Brain microvascular endothelial cell (primary cell): ENCODE measurements at regions not wholly inside any gene's neighbourhood (a gene's known extent, or its start where the extent isn't known, plus 50 kb on each side); places are given as distances from the start of the nearest gene placed in this dataset.

Source experiments
- DNase-seq: peaks from one replicate; pipeline ENCODE4 v3.0.0-alpha.2; 2020
- H3K27ac ChIP-seq: fragments of 250-450 bp; sonication (Bioruptor Pico); 2 replicates; pipeline ENCODE4 v1.5.1; 2020; ENCODE audit warnings: mild to moderate bottlenecking, moderate library complexity
- H3K27me3 ChIP-seq: fragments of 250-450 bp; sonication (Bioruptor Pico); replicated peaks from 2 replicates; pipeline ENCODE4 v1.5.1; 2020; ENCODE audit warnings: mild to moderate bottlenecking
- H3K36me3 ChIP-seq: fragments of 250-450 bp; sonication (Bioruptor Pico); replicated peaks from 2 replicates; pipeline ENCODE4 v1.5.1; 2020; ENCODE audit warnings: mild to moderate bottlenecking
- H3K4me3 ChIP-seq: 2 replicates; pipeline ENCODE4 v1.5.1; 2011; ENCODE audit warnings: low read depth, mild to moderate bottlenecking, control low read depth, low read length, moderate library complexity
- in situ Hi-C: cut with HindIII; loops from 2 replicates; pipeline ENCODE4 v1.10.0; 2017; ENCODE audit warnings: low sequenced_read_pairs, low pct_ligation_motif_present
- TF ChIP-seq, protein P1 (sequence below): IDR thresholded peaks from 2 replicates; pipeline ENCODE4 v1.5.1; 2011; ENCODE audit warnings: low read depth, mild to moderate bottlenecking, moderate library complexity, low read length, control low read depth, inconsistent platforms; ENCODE audit errors: missing control alignments

GRCh38 chr12:107369679-107370078 is 276.3 kb upstream of the CRY1 start:
- H3K4me3 ChIP-seq, result no peak overlapping the region
- H3K27ac ChIP-seq, result no peak overlapping the region
- DNase-seq, result no peak
- in situ Hi-C loops, result no loop called here
- no peaks in the 10 kb centered on the region for H3K36me3 ChIP-seq
- no peaks in the 10 kb centered on the region for H3K27me3 ChIP-seq
- TF ChIP-seq, protein P1, sequence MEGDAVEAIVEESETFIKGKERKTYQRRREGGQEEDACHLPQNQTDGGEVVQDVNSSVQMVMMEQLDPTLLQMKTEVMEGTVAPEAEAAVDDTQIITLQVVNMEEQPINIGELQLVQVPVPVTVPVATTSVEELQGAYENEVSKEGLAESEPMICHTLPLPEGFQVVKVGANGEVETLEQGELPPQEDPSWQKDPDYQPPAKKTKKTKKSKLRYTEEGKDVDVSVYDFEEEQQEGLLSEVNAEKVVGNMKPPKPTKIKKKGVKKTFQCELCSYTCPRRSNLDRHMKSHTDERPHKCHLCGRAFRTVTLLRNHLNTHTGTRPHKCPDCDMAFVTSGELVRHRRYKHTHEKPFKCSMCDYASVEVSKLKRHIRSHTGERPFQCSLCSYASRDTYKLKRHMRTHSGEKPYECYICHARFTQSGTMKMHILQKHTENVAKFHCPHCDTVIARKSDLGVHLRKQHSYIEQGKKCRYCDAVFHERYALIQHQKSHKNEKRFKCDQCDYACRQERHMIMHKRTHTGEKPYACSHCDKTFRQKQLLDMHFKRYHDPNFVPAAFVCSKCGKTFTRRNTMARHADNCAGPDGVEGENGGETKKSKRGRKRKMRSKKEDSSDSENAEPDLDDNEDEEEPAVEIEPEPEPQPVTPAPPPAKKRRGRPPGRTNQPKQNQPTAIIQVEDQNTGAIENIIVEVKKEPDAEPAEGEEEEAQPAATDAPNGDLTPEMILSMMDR, result no peak

GRCh38 chr12:107372229-107372658 is 278.9 kb upstream of the CRY1 start:
- no peak overlapping the region for H3K4me3 ChIP-seq
- H3K27me3 ChIP-seq, result no peaks in the 10 kb centered on the region
- TF ChIP-seq, protein P1, result no peak
- no peaks in the 10 kb centered on the region for H3K36me3 ChIP-seq
- in situ Hi-C loops, result no loop called here
- DNase-seq, result no peak
- H3K27ac ChIP-seq, result no peak overlapping the region

DNA sequence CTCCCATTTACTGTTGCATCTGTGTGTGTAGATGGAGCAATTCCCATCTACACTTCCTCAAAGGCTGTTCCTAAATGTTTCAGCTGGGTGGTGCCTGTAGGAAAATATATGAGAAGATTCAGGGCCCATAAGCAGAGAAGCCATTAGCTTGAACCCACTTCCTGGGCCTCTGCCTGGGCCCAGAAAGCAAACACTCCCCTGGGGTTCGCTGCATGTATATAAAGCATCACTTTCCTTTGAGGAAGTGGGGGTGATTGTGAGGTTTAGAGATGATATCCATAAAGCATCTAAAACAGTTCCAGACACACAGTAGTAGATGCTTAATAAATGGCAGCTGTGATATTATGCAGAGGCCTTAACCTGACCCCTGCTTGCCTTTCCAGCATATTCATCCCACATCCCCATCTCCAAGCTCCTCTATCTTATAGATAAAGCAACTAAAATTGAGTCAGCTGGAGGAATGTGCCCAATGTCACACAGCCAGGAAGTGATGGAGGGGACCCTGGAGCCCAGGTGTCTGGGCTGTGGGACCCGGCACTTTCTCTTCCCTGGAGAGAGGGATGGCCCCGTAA is 280.0 kb upstream of the CRY1 start:
- in situ Hi-C loops, result no loop called here
- TF ChIP-seq, protein P1, result no peak
- DNase-seq, result no peak
- no peaks in the 10 kb centered on the region for H3K36me3 ChIP-seq
- no peak overlapping the region for H3K4me3 ChIP-seq
- no peaks in the 10 kb centered on the region for H3K27me3 ChIP-seq
- no peak overlapping the region for H3K27ac ChIP-seq

DNA sequence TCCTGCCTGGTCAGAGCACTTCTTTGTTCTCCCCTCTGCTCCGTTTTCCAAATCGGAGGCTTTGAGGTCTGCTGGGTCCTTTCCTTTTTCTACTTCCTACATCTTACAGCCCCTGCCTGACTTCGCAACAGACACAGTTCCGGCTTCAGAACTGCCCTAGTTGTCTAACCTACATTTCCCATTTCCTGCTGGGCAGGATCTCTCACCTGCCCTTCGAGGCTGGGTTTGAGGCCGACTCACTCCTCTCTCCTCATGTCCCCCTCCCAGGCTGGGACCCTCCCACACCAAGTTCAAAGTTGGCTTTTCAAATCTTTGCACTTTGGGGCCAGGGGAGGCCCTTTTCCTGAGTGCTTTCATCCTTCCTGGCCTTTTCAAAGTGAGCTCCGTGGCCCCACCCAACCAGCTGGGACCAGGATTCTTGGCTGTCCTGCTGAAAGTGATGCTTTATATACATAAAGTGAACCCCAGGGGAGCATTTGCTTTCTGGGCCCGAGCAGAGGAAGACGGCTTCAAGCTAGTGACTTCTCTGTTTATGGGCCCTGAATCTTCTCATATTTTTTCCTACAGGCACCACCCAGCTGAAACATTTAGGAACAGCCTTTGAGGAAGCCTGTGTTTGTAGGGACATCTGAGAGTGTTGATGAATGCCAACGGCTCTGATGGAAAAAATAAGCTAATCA is 281.0 kb upstream of the CRY1 start:
- H3K27me3 ChIP-seq, result no peaks in the 10 kb centered on the region
- H3K27ac ChIP-seq, result no peak overlapping the region
- DNase-seq, result no peak
- in situ Hi-C loops, result no loop called here
- TF ChIP-seq, protein P1, result no peak
- H3K4me3 ChIP-seq, result no peak overlapping the region
- no peaks in the 10 kb centered on the region for H3K36me3 ChIP-seq

DNA sequence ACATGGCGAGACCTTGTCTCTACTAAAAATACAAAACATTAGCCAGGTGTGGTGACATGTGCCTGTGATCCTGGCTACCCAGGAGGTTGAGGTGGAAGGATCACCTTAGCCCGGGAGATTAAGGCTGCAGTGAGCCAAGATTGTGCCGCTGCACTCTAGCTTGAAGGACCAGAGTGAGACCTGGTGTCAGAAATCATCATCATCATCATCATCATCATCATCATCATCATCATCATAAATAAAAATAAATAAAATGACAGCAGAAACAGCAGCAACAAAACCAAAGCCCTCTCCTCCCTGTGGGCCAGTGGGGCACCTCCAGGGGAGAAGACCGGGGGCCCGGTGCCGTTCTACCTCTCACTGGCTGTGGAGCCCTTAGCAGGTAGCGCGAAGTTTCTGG is 281.9 kb upstream of the CRY1 start:
- Histone ChIP-seq H3K36me3 (no peaks in the 10 kb centered on the region), H3K27me3 (no peaks in the 10 kb centered on the region), H3K4me3 (no peak overlapping the region), H3K27ac (no peak overlapping the region)
- in situ Hi-C loops, result no loop called here
- TF ChIP-seq, protein P1, result no peak
- DNase-seq, result no peak
